ENCODE measurements at regions not wholly inside any gene's neighbourhood (a gene's known extent, or its start where the extent isn't known, plus 50 kb on each side); places are given as distances from the start of the nearest gene placed in this dataset.

GRCh38 chr2:236859908-236860307 lies 225.8 kb upstream of the COPS8 start:
- no peak for TF ChIP-seq RXRA (CRISPR knock-in tag; IDR thresholded peaks at IDR 0.05)
- TF ChIP-seq ZNF790 (CRISPR knock-in tag; IDR thresholded peaks at IDR 0.05; ENCODE audit: borderline replicate concordance), result no peak
- TF ChIP-seq, protein P1, sequence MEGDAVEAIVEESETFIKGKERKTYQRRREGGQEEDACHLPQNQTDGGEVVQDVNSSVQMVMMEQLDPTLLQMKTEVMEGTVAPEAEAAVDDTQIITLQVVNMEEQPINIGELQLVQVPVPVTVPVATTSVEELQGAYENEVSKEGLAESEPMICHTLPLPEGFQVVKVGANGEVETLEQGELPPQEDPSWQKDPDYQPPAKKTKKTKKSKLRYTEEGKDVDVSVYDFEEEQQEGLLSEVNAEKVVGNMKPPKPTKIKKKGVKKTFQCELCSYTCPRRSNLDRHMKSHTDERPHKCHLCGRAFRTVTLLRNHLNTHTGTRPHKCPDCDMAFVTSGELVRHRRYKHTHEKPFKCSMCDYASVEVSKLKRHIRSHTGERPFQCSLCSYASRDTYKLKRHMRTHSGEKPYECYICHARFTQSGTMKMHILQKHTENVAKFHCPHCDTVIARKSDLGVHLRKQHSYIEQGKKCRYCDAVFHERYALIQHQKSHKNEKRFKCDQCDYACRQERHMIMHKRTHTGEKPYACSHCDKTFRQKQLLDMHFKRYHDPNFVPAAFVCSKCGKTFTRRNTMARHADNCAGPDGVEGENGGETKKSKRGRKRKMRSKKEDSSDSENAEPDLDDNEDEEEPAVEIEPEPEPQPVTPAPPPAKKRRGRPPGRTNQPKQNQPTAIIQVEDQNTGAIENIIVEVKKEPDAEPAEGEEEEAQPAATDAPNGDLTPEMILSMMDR (CRISPR knock-in tag; IDR thresholded peaks at IDR 0.05), result no peak
- TF ChIP-seq BRF2 (CRISPR knock-in tag; IDR thresholded peaks at IDR 0.05), result no peak
- no peak for TF ChIP-seq YY1 (IDR thresholded peaks at IDR 0.05; ENCODE audit: insufficient read depth, insufficient replicate concordance, low read depth, low read length)
- no peak for TF ChIP-seq HBP1 (CRISPR knock-in tag; IDR thresholded peaks at IDR 0.05; ENCODE audit: low read depth)
- TF ChIP-seq JUND (CRISPR knock-in tag; IDR thresholded peaks at IDR 0.05), result no peak
- no peak for TF ChIP-seq RFXAP (CRISPR knock-in tag; IDR thresholded peaks at IDR 0.05; ENCODE audit: borderline replicate concordance)
- TF ChIP-seq MAZ (IDR thresholded peaks at IDR 0.05; ENCODE audit: borderline replicate concordance, low read depth, low read length), result no peak
- TF ChIP-seq MAZ (CRISPR knock-in tag; IDR thresholded peaks at IDR 0.05; ENCODE audit: low read depth), result no peak

Data from HepG2 (cell line).